GM18861 (cell line): ENCODE measurements at regions not wholly inside any gene's neighbourhood (a gene's known extent, or its start where the extent isn't known, plus 50 kb on each side); places are given as distances from the start of the nearest gene placed in this dataset.
"Not testable (repeated sequence)": the region's sequence is repeated elsewhere in the genome, so short reads cannot be mapped to it uniquely, and the experiment has no call there.

ENCODE experiments used
- ATAC-seq: cut with Tn5 transposase; IDR thresholded peaks from one replicate; pipeline ENCODE4 v1.9.1; 2021; ENCODE audit not compliant: unreplicated experiment

DNA sequence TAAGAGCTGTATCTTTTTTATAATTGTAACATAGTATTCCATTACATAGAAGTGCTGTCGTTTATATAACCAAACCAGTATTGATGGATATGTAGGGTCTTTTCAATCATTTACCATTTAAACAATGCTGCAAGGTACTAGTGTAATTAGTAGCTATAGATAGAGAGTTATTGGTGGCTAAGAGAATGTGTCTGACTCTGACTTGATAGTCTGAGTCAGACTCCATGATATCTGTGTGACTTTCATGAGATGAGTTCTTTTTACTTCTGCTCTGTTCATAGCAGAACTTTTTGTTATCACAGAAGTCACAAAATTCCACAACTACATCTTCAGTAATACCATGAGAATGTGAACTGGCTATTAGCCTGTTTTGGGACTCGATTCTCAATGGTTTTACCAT is 150.6 kb downstream of the FHIP1A start:
- no peak for ATAC-seq

- no peak for ATAC-seq
Measured at GRCh38 chr4:151561551-151562256, 152.7 kb downstream of the FHIP1A start.

GRCh38 chr4:151563194-151563593 is 154.2 kb downstream of the FHIP1A start:
- no peak for ATAC-seq

GRCh38 chr4:151564321-151564720 is 155.3 kb downstream of the FHIP1A start:
- ATAC-seq: no peak

DNA sequence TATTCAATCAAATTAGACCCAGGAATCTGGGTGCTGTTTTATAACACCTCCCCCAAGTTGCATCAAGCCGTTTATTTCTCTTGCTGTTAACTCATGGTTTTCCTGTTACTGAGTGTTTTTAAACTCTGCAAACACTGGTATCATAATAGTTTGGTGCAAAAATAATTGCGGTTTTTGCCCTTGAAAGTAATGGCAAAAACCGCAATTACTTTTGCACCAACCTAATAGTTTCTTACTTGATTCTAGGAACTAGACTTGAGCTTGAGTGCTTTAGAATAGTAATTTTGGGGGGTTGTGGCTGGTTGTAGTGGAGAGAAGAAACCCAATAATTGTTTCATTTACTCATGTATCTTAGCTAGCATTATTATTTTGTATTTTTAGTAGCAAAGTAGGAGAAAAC is 156.6 kb downstream of the FHIP1A start:
- ATAC-seq: no peak

GRCh38 chr4:151566053-151566452 is 157.1 kb downstream of the FHIP1A start:
- no peak for ATAC-seq

- peak; percentile 93 for ATAC-seq
Measured at GRCh38 chr4:151567056-151567455, 158.1 kb downstream of the FHIP1A start.

GRCh38 chr4:151568966-151569365 is 160.0 kb downstream of the FHIP1A start:
- no peak for ATAC-seq

DNA sequence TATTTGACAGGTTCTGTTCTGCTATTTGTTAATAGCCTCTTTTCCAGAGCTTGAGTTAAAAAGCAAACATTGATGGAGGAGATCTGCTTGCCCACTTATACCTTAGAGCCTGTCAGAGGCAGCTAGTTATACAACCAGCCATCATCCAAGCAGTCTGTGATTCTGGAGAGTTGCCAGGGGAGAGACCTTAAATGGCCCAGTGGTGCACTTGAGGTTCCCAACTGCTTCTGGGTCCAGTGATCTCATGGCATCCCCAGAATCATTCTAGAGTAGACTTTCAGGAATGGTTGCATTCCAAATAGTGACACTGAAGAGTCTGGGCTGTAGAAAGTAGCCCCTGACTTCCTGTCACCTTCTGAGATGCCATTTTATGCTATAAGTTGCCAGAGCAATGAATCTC is 160.7 kb downstream of the FHIP1A start:
- no peak for ATAC-seq

DNA sequence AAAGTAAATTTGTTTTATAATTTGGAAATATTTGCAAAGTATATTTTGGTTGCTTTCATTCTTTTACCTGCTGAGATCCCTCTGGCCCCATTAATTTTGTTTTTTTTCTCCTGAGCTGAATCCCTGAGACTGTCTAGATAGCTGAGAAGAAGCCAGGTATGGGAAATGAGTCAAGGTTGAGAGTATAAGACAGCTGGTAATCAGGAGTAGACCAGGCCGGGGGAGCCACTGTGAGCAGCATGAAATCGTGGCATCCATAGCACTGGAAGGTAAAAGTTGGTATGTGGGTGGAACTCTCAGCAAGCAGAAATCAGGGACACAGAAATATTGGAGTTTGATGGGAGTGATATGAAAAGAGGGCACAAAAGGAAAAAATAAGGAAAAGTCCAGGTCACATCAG is 164.5 kb downstream of the FHIP1A start:
- no peak for ATAC-seq

DNA sequence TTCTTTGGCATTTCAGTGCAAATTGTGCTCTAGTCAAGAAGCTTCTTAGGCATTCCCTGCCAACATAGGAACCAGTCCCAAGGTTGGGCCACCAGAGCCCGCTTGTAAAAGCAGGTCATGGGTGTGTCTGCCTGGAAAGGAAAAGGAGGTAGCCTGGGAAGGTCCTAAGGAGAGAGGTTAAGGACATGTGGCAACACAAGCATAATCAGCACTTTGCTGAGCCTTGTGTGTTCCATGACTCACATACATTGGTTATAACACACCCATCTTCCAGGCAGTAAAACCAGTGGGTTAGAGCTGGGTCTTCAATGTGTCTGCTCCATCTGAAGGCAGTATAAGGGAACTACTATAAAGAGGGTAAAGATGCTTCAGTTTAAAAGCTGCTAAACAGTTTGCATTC is 165.0 kb downstream of the FHIP1A start:
- ATAC-seq: no peak

GRCh38 chr4:151574968-151575367 is 166.0 kb downstream of the FHIP1A start:
- ATAC-seq: no peak

- ATAC-seq: no peak
Measured at GRCh38 chr4:151575646-151576045, 166.7 kb downstream of the FHIP1A start.

GRCh38 chr4:151576627-151577026 is 167.7 kb downstream of the FHIP1A start:
- no peak for ATAC-seq

- ATAC-seq: no peak
Measured at GRCh38 chr4:151581570-151581969, 172.6 kb downstream of the FHIP1A start.

DNA sequence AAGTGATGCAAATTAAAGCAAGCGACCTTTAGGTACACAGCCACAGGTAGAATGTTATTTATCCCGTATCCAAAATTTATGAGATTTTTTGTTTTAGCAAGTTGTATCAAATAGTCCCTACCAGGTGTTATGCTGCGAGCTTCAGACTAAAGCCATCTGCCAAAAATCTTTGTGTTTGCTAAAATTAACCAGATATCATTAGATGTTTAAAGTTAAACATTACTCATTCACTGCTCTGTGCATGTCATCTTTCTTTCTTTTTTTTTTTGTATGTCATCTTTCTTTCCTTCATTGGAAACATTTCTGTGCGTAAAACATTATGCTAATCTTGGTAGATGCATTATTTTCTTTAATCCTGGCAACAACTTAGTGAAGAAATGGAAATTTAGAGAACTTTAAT is 173.1 kb downstream of the FHIP1A start:
- ATAC-seq: no peak

- ATAC-seq: no peak
Measured at GRCh38 chr4:151583157-151583914, 174.4 kb downstream of the FHIP1A start.

- no peak for ATAC-seq
Measured at GRCh38 chr4:151584101-151584500, 175.1 kb downstream of the FHIP1A start.

DNA sequence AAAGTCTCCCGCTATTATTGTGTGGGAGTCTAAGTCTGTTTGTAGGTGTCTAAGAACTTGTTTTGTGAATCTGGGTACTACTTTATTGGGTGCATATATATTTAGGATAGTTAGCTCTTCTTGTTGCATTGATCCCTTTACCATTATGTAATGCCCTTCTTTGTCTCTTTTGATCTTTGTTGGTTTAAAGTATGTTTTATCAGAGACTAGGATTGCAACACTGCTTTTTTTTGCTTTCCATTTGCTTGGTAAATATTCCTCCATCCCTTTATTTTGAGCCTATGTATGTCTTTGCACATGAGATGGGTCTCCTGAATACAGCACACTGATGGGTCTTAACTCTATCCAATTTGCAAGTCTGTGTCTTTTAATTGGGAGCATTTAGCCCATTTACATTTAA is 165.2 kb downstream of the GATB start:
- not testable (repeated sequence) for ATAC-seq

GRCh38 chr4:151597691-151598090 is 163.1 kb downstream of the GATB start:
- ATAC-seq: not testable (repeated sequence)

- ATAC-seq: no peak
Measured at GRCh38 chr4:151599863-151600262, 160.9 kb downstream of the GATB start.

DNA sequence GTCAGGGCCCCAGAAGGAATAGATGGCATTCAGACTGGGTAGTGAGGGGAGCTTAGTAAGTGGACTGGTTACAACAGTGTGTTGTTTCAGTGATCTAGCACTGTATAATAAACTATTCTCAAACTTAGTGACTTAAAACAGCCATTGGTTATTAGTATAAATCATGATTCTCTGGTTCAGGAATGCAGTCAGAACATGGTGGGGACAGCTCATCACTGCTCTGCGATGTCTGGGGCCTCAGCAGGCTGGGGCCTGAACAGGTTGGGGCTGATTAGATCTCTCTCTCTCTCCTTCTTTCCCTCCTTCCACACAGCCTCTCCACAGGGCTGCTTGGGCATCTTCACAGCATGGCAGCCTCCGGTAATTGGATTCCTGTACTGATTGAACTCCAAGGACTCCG is 160.4 kb downstream of the GATB start:
- ATAC-seq: no peak

GRCh38 chr4:151603377-151603776 is 157.4 kb downstream of the GATB start:
- no peak for ATAC-seq
